Liver (tissue), 8 donors: ENCODE measurements at regions not wholly inside any gene's neighbourhood (a gene's known extent, or its start where the extent isn't known, plus 50 kb on each side); places are given as distances from the start of the nearest gene placed in this dataset.

Experiments used
- DNase-seq: peaks from one replicate; pipeline ENCODE4 v3.0.0-alpha.2; 2017; ENCODE audit warnings: low spot score
- H3K27ac ChIP-seq, 2 donors: one replicate each; pipeline ENCODE4 v1.7.0; 2013; ENCODE audit warnings: inconsistent platforms in 2 of 2, low read length in 2 of 2, control low read depth in 1 of 2, low read depth in 1 of 2, mild to moderate bottlenecking in 1 of 2
- H3K27me3 ChIP-seq, 4 donors: one replicate each; pipeline versions ENCODE4 v1.6.1 to v1.7.0; 2013; ENCODE audit warnings: low read length in 3 of 4, inconsistent platforms in 1 of 4, mild to moderate bottlenecking in 1 of 4, moderate library complexity in 1 of 4; ENCODE audit not compliant: control insufficient read depth in 4 of 4, insufficient read depth in 4 of 4
- H3K36me3 ChIP-seq, 4 donors: one replicate each; pipeline versions ENCODE4 v1.6.1 to v1.7.0; 2013; ENCODE audit warnings: low read length in 3 of 4, mild to moderate bottlenecking in 3 of 4, low read depth in 1 of 4, moderate library complexity in 1 of 4; ENCODE audit not compliant: control insufficient read depth in 4 of 4, insufficient read depth in 3 of 4
- H3K4me1 ChIP-seq, 4 donors: one replicate each; pipeline versions ENCODE4 v1.6.1 to v1.7.0; 2013; ENCODE audit warnings: low read length in 3 of 4, mild to moderate bottlenecking in 3 of 4, moderate library complexity in 1 of 4; ENCODE audit not compliant: control insufficient read depth in 4 of 4, insufficient read depth in 4 of 4
- H3K4me3 ChIP-seq, 3 donors: one replicate each; pipeline versions ENCODE4 v1.6.1 to v1.7.0; 2013; ENCODE audit warnings: low read length in 3 of 3, control low read depth in 1 of 3, low read depth in 1 of 3, mild to moderate bottlenecking in 1 of 3
- H3K9ac ChIP-seq, 2 donors: one replicate each; pipeline ENCODE4 v1.7.0; 2013; ENCODE audit warnings: low read length in 2 of 2, mild to moderate bottlenecking in 2 of 2, moderate library complexity in 2 of 2, control low read depth in 1 of 2, low read depth in 1 of 2
- H3K9me3 ChIP-seq, 4 donors: one replicate each; pipeline versions ENCODE4 v1.6.1 to v1.7.0; 2013; ENCODE audit warnings: low read length in 3 of 4; ENCODE audit not compliant: control insufficient read depth in 4 of 4
- ATF3 ChIP-seq: IDR thresholded peaks from 2 replicates; pipeline ENCODE4 v1.6.1; 2016; ENCODE audit warnings: antibody characterized with exemption
- EGR1 ChIP-seq, 2 donors: IDR thresholded peaks; 2 replicates each; pipeline ENCODE4 v1.6.1; 2016 to 2018; ENCODE audit warnings: antibody characterized with exemption in 2 of 2, low read depth in 2 of 2
- FOXA1 ChIP-seq: IDR thresholded peaks from 2 replicates; pipeline ENCODE4 v1.6.1; 2016; ENCODE audit warnings: antibody characterized with exemption
- FOXA2 ChIP-seq: IDR thresholded peaks from 2 replicates; pipeline ENCODE4 v1.6.1; 2016; ENCODE audit warnings: antibody characterized with exemption
- GABPA ChIP-seq, 2 donors: IDR thresholded peaks in 1 of 2; conservative IDR thresholded peaks in 1 of 2; 2 replicates each; pipeline ENCODE4 v1.6.1; 2016; ENCODE audit warnings: antibody characterized with exemption in 2 of 2, mild to moderate bottlenecking in 1 of 2, moderate library complexity in 1 of 2
- HNF4A ChIP-seq, 2 donors: conservative IDR thresholded peaks; 2 replicates each; pipeline ENCODE4 v1.6.1; 2016; ENCODE audit warnings: antibody characterized with exemption in 2 of 2, mild to moderate bottlenecking in 2 of 2
- HNF4G ChIP-seq: IDR thresholded peaks from 2 replicates; pipeline ENCODE4 v1.6.1; 2016; ENCODE audit warnings: antibody characterized with exemption
- JUND ChIP-seq, 2 donors: IDR thresholded peaks; 2 replicates each; pipeline ENCODE4 v1.6.1; 2016; ENCODE audit warnings: antibody characterized with exemption in 2 of 2
- NR2F2 ChIP-seq: IDR thresholded peaks from 2 replicates; pipeline ENCODE4 v1.6.1; 2016; ENCODE audit warnings: antibody characterized with exemption
- RAD21 ChIP-seq, 2 donors: IDR thresholded peaks; 2 replicates each; pipeline ENCODE4 v1.6.1; 2016; ENCODE audit warnings: antibody characterized with exemption in 2 of 2, mild to moderate bottlenecking in 2 of 2
- REST ChIP-seq: IDR thresholded peaks from 2 replicates; pipeline ENCODE4 v1.6.1; 2016; ENCODE audit warnings: antibody characterized with exemption, mild to moderate bottlenecking
- RXRA ChIP-seq, 2 donors: IDR thresholded peaks; 2 replicates each; pipeline ENCODE4 v1.6.1; 2017 to 2018; ENCODE audit warnings: antibody characterized with exemption in 2 of 2, mild to moderate bottlenecking in 1 of 2
- SP1 ChIP-seq: IDR thresholded peaks from 2 replicates; pipeline ENCODE4 v1.6.1; 2018; ENCODE audit warnings: antibody characterized with exemption, mild to moderate bottlenecking
- TAF1 ChIP-seq: conservative IDR thresholded peaks from 2 replicates; pipeline ENCODE4 v1.6.1; 2016; ENCODE audit warnings: antibody characterized with exemption, mild to moderate bottlenecking
- YY1 ChIP-seq: IDR thresholded peaks from 2 replicates; pipeline ENCODE4 v1.6.1; 2016; ENCODE audit warnings: antibody characterized with exemption, mild to moderate bottlenecking
- ZBTB33 ChIP-seq: IDR thresholded peaks from 2 replicates; pipeline ENCODE4 v1.6.1; 2016; ENCODE audit warnings: antibody characterized with exemption
- WGBS: extraction: QIAGEN DNeasy Blood & Tissue Kit; methylation state at CpG from one replicate; pipeline ENCODE4 v1.1.7; 2013; 5-methylcytosine and 5-hydroxymethylcytosine counted together
- TF ChIP-seq, protein P1 (sequence below): fragments of 150-350 bp; IDR thresholded peaks from 2 replicates; pipeline ENCODE4 v1.5.1; 2017; ENCODE audit warnings: improper control_type of control experiment, low read depth, low read length; ENCODE audit not compliant: missing input control
- TF ChIP-seq, protein P2 (sequence below): IDR thresholded peaks from 2 replicates; pipeline ENCODE4 v1.6.1; 2016; ENCODE audit warnings: antibody characterized with exemption
- donor health status: healthy.
- donor health status: healthy.
- donor health status: healthy.
- donor health status: healthy.
- donor health status: healthy.

- TF ChIP-seq JUND (IDR thresholded peaks at IDR 0.05): no peak
- no peak for TF ChIP-seq FOXA1
- no peak for TF ChIP-seq SP1
- TF ChIP-seq HNF4G: no peak
- TF ChIP-seq RAD21 (IDR thresholded peaks at IDR 0.05): no peak
- TF ChIP-seq YY1: no peak
- no peak for TF ChIP-seq REST
- no peak overlapping the region for H3K27ac ChIP-seq
- no peaks in the 10 kb centered on the region for H3K9me3 ChIP-seq
- no peak for DNase-seq
- no peaks in the 10 kb centered on the region for H3K36me3 ChIP-seq
- peaks cover 0 to 10% (median 0%) of the 10 kb centered on the region in 4 donors for H3K27me3 ChIP-seq
- 80% methylated on average over 4 of the region's 4 CpGs for WGBS
- no peak overlapping the region for H3K4me3 ChIP-seq
- H3K4me1 ChIP-seq: no peaks in the 10 kb centered on the region
- H3K9ac ChIP-seq: no peak overlapping the region
Measured at GRCh38 chr12:127635838-127636237, 631.1 kb upstream of the TMEM132C start.

DNA sequence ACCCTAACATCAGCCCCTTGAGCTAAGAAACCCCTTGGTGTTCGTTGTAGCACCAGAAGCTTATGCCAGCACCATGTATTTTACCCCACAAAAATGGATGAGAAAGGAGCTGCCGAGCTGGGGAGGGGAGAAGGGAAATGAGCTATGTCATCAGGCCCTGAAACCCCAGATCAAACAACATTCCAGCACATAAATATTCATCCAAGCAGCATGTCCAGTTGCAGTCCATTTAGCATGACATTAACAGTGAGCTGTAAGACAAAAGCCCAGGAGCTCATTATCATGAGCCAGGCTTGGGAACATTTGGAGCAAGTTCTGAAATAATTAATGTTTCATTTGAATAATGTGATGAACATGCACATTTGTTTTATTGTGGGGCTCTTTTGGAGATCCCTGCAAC is 630.1 kb upstream of the TMEM132C start:
- Histone ChIP-seq H3K9me3 (no peaks in the 10 kb centered on the region), H3K36me3 (no peaks in the 10 kb centered on the region), H3K9ac (no peak overlapping the region), H3K27me3 (peaks cover 0 to 6% (median 0%) of the 10 kb centered on the region in 4 donors), H3K27ac (no peak overlapping the region), H3K4me3 (no peak overlapping the region), H3K4me1 (no peaks in the 10 kb centered on the region)
- WGBS: 51% methylated on average over 2 of the region's 2 CpGs
- no peak for DNase-seq
- TF ChIP-seq ZBTB33 (no peak), TAF1 (no peak), SP1 (no peak), FOXA2 (no peak), ATF3 (no peak), YY1 (no peak), HNF4G (no peak), RAD21 (IDR thresholded peaks at IDR 0.05) (no peak), EGR1 (IDR thresholded peaks at IDR 0.05; ENCODE audit: low read depth in 2 of 2) (no peak), HNF4A (conservative IDR thresholded peaks at IDR 0.05) (no peak), NR2F2 (no peak), JUND (IDR thresholded peaks at IDR 0.05) (no peak), REST (no peak), FOXA1 (no peak), GABPA (IDR thresholded peaks at IDR 0.05 in 1 of 2, conservative IDR thresholded peaks at IDR 0.05 in 1 of 2) (no peak), RXRA (IDR thresholded peaks at IDR 0.05) (no peak)
- TF ChIP-seq, protein P1, sequence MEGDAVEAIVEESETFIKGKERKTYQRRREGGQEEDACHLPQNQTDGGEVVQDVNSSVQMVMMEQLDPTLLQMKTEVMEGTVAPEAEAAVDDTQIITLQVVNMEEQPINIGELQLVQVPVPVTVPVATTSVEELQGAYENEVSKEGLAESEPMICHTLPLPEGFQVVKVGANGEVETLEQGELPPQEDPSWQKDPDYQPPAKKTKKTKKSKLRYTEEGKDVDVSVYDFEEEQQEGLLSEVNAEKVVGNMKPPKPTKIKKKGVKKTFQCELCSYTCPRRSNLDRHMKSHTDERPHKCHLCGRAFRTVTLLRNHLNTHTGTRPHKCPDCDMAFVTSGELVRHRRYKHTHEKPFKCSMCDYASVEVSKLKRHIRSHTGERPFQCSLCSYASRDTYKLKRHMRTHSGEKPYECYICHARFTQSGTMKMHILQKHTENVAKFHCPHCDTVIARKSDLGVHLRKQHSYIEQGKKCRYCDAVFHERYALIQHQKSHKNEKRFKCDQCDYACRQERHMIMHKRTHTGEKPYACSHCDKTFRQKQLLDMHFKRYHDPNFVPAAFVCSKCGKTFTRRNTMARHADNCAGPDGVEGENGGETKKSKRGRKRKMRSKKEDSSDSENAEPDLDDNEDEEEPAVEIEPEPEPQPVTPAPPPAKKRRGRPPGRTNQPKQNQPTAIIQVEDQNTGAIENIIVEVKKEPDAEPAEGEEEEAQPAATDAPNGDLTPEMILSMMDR: no peak
- TF ChIP-seq, protein P2, sequence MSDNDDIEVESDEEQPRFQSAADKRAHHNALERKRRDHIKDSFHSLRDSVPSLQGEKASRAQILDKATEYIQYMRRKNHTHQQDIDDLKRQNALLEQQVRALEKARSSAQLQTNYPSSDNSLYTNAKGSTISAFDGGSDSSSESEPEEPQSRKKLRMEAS: no peak
